Hippocampal formation (tissue), 2 donors: ENCODE measurements at regions not wholly inside any gene's neighbourhood (a gene's known extent, or its start where the extent isn't known, plus 50 kb on each side); places are given as distances from the start of the nearest gene placed in this dataset.
"Not testable (repeated sequence)": the region's sequence is repeated elsewhere in the genome, so short reads cannot be mapped to it uniquely, and the experiment has no call there.

Experiments used
- DNase-seq, 2 donors: peaks; one replicate each; lab custom pipeline; 2025; lab: John Stamatoyannopoulos, UW

DNA sequence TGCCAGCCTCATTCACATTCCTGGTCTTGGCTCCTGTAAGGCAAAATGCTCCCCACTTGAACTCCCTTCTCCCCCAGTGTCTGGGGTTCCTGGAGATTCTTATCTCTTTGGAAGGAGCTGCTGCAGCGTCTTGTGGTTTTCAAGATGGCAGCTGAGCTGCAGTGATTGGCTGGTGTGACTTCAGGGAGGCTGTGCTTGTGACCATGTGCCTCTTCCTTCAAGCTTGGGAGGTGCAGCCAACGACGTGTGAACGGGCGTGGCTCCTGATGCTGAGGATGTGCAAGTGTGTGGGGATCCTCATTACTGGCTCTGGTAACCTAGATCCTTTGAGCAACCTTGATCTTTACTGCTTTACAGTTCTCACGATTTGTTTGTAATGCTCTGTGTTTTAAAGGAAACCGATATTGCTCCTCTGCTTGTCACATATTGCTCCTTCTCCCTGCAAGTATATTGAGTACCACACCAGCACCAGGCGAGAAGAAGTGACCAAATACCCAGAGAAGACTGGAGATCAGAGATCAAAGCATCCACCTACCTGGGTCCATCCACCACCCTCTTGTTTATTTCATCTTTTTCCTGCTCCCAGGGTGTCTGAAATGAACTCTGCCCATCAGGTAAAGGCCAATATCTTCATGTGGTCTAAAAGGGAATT, 208.5 kb downstream of the FGF9 start:
- no peak for DNase-seq

DNA sequence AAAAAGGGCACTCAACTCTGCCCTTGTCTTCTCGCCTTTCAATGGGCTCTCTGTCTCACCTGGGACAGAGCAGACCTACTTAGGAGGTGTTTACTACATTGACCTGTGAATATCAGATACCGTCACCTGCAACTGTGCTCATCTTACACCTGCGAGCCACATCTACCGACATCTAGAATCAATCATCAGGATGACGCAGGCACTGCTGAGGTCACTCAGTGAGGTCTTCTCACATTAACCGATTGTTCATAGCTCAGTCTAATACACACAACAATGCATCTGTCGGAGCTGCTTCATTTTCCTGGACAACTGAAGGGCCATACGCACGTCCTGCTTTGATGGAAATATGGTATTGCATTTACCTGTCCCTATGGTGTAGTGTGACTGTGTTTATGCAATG, 211.9 kb downstream of the FGF9 start:
- no peak for DNase-seq

DNA sequence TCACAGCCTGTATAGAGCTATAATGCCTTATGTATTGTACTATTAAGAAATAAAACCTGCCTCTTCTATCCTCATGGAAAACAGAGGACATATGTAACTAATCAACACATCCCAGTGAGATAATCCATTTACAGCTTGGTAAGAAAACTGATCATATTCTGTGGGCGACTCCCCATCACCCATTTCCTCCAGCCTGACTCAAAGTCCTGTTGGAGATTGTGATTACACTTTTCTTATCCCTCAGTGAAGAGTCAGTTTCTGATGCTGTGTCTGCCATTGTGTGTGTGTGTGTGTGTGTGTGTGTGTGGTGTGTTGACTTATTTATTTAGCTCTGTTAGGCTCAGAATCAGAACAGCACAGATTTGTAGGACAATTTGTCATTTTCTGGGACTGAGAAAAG, 212.8 kb downstream of the FGF9 start:
- DNase-seq = no peak

DNA sequence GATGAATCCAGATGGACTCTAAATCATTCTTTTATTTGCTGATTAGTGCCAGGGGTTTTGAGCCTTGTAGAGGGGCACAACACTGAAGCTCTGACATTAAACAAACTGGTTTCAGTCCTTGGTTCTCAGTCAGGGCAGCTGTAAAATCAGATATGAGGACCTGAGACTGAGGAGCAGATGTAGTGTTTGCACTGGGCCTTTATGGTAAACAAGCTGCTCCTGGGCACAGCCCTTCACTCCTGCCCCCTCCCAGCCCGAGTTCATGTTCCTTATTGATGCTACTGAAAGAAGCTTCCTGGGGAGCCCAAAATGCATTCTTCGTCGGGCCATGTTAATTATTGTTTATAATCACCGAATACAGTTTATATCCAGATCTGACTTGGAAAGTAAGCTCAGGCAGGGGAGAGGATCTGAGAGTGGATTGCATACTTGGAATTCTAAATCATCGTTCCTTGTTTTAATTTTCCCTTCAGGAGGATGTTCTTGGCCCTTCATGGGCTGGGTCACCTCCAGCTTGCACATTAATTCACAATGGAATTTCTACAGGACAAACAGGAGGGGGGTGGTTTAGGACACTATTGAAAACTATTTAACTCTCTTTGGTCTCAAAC, 213.5 kb downstream of the FGF9 start:
- no peak for DNase-seq

GRCh38 chr13:21884965-21885567, 214.2 kb downstream of the FGF9 start:
- DNase-seq = no peak

DNA sequence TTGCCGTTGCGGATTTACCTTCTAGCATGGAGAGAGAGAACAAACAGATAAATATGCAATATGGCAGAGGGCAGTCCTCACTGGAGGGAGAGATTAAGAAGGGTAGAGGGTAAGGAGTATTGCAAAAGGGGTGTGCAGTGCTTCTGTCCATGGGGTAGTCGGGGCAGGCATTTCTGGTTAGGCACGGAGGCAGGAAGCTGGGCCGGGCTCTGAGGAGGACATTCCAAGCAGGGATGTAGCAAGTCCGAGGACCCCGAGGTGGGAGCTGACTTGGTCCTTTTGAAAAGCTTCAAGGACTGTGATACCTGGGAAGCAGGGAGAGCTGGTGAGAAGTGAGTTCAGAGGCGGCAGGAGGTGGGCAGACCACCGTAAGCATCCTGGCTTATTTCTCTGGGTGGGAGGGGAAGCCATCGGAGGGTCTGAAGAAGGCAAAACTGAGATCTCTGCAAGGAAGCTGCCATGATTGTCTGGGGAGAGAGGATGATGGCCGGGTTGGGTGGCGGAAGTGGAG, 214.9 kb downstream of the FGF9 start:
- DNase-seq = no peak

DNA sequence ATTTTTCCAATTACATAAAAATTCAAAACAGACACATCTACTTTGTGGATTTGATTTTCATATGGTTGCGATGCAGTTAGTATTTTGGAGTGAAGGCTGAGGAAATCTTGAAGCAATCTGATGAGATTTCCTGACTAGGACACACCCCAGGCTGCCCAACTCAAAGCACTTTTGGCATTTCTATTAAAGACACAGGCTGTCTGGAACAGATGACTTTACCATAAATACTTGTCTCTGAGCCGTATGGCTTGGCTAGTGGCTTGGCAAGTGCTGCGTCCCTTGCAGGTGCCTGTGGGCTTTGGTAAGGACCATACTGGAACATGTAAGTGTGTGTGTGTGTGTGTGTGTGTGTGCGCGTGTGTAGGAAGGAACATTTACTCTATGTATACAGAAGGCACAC, 218.8 kb downstream of the FGF9 start:
- DNase-seq = no peak

- not testable (repeated sequence) for DNase-seq
These were observed 219.3 kb downstream of the FGF9 start for GRCh38 chr13:21890220-21890619.

GRCh38 chr13:21894091-21894490, 223.2 kb downstream of the FGF9 start:
- no peak for DNase-seq

DNA sequence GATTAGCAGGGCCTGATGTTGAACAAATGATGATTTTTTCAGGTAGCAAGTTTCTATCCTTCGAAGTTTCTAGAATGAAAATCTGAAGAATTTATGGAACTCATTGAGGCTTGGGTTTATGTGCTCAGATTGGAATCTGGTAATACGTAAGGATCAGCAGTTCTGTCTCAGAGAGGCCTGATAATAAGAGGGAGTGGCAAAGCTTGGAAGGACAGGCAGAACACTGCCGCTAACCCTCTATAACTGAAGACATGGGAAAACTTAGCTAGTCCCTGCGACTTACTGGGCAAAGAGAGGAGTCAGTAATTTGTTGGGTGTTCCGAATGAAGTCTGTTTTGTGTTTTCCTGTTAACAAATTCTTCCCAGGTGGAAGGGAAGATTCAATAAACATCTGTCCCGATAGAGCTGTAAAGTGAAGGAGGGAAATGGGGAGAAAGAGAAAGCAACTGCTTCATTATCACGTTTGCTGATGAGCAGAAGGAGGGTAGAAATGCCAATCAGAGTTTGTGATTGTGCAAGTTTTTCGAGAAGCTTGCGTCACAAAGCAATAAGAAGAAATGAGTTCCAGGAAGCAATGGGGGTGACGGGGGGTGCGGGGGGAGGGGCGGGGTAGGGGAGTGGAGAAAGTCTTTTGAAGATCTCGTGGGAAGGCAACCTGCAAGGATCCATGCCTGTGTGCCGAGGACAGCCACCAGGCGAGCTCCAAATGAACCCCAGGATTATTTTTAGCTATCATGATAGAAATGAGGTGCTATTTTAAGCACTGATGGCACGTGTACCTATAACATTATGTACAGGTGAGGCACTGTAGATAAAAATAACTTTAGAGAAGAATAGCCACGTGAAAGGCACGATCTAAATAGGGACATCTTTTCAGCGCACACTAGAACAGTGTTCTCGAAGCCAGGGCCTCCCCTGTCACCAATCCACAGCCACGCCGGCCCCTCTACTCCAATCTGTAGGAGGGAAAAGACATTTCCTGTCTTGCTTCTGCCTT, 224.1 kb downstream of the FGF9 start:
- DNase-seq = no peak

DNA sequence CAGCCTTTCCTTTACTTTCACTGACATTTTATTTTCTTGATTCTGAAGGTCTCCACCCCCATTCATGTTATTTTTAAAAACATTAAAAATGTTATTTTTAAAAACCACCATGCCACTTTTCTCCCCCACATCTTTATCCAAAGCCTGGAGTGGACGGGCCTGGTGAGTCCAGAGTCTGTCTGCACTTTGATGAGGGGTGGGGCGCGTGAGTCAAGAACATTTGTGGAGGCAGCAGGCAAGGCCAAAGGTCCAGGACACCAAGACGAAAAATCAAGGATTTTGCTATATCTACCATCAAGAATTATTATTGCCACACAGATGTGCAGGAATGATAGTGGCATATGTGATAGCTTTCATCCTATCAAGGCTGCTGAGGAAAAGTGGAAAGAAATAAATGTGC, 224.9 kb downstream of the FGF9 start:
- no peak for DNase-seq

GRCh38 chr13:21897161-21897560, 226.3 kb downstream of the FGF9 start:
- no peak for DNase-seq

DNA sequence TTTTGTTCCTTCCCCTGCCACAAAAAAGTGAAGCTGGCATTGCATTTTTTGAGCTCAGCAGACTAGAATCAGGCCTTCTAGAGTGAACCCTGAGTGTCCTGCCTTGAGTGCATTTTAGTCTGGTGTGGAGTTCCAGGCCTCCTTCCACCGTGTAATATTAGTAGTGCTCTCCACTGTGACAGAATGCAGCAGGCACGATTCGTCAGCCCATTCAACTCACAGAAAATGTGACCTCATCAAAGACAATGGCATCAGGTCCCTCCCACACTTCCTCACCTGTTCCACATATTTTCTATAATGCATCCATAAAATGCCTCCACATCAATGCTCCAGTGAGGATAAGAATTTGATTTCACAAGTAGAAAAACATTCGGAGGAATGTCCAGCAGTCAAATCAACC, 227.6 kb downstream of the FGF9 start:
- DNase-seq = no peak

GRCh38 chr13:21898945-21899344, 228.1 kb downstream of the FGF9 start:
- DNase-seq = no peak

- no peak for DNase-seq
These were observed 230.5 kb downstream of the FGF9 start for GRCh38 chr13:21901336-21901735.

DNA sequence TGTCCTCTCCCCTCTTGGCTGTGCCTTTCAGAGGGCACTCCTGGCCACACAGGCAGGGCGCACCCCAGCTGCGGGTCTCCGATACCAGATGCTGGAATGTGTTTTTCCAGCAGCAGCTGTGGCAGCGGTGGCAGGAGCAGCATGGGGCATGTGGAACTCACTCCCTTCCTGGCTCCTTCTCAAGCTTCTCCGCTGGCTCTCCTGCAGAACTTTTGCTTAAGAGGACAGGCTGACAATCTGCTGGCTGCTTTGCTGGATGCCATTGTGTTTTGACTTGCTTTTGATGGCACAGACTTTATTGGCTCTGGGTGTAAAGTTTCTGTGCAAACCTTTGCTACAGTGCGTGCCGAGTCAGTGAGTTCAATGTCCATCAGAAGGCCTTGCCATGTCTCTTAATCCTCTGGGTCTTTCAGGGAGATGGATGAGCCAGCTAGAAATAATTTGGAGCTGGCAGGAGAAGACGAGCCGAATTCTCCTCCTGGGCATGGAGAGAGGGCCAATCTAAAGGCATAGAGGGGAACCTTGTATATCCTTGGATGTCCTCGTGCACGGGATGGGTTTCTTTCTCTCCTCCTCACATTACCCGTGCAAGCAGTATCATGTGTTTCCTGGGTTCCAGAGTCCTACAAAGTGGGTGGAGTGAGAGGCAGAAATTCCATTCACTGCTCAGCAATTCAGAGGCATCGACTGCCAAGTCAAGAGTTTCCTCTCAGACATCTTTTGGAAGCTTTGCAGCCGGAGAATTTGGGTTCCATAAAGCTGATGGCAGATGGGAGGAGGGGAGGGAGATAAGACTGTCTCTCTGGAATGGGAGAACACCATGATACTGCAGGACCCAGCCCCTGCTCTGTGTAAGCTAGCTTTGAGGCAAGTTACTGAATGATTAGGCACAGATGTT, 231.2 kb downstream of the FGF9 start:
- DNase-seq = no peak

GRCh38 chr13:21902709-21903098, 231.8 kb downstream of the FGF9 start:
- no peak for DNase-seq

DNA sequence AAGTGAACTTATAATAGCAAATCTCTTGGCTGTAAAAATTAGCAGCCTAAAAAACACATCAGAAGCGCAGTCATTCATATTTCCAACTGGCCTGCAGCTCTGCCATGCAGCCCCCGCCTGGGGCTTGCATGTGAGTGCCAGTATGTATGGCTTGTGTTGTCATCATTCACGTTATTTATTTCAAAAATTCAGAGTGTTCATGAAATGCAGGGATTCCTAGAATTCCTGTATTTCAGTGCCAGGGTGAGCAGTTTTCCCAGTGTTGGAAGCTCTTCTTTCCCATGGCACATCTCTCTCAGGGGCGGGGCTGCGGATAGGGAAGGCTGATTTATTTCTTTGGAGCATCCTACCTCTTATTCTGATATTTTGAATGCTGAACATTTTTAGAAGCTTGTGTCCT, 234.6 kb downstream of the FGF9 start:
- DNase-seq = no peak

GRCh38 chr13:21909331-21909730, 238.5 kb downstream of the FGF9 start:
- DNase-seq = no peak

DNA sequence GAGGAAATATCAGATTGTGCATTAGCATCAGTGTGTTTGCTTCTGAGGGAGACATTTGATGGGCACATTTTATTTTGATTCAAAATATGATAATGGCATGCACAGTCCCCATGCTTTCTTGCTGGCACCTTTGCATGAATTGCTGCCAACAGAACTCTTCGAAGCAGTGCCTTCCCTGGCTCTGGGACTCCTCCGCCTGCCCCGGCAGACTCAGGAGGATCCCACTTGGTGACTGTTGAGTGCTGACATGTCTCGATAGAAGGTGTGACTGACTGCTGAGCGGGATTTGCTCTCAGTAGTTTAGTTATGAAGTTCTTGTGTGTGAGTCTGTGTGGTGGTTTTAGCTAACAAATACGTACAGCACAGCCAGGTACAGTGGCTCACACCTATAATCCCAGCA, 239.7 kb downstream of the FGF9 start:
- no peak for DNase-seq

- DNase-seq = no peak
These were observed 240.9 kb downstream of the FGF9 start for GRCh38 chr13:21911646-21912298.
